K562 (cell line): ENCODE measurements at regions not wholly inside any gene's neighbourhood (a gene's known extent, or its start where the extent isn't known, plus 50 kb on each side); places are given as distances from the start of the nearest gene placed in this dataset.

Source experiments
- ATAC-seq: fragments of 200-7000 bp; cut with Tn5 transposase; 3 replicates; pipeline ENCODE4 v1.9.1; 2020; ENCODE audit warnings: moderate library complexity
- BruUV-seq: library from RNA; stranded (reverse); fragments of 400-500 nt; replicated peaks from 2 replicates; lab custom pipeline; 2021; lab: Mats Ljungman, UMichigan
- CTCF ChIA-PET: fragments of 300-600 bp; formaldehyde crosslinking; extraction: SDS; loops from one replicate; lab custom pipeline; 2021; ENCODE audit warnings: low intra/inter-chr PET ratio; lab: Yijun Ruan, JAX
- POLR2A ChIA-PET: fragments of 300-600, 350-650 bp; sonication (Branson Sonifier 250); formaldehyde crosslinking; extraction: SDS; loops from one replicate; lab custom pipeline; 2021; ENCODE audit warnings: antibody characterized with exemption, inconsistent platforms; lab: Yijun Ruan, JAX
- DNase-seq, 4 experiments: peaks; one replicate each; pipeline versions ENCODE4 v3.0.0 to v3.0.0-alpha.2; 2011 to 2018; ENCODE audit warnings: low spot score in 3 of 4, mixed read lengths in 3 of 4; ENCODE audit errors: extremely low read depth in 1 of 4
- FAIRE-seq: peaks from 2 replicates; lab custom pipeline; 2011; peaks lifted over from hg19 to GRCh38; lab: Jason Lieb, UNC
- H2AFZ ChIP-seq: 2 replicates; pipeline ENCODE4 v1.6.0; 2011; ENCODE audit warnings: low read depth, low read length, control low read depth, inconsistent platforms
- H3K27ac ChIP-seq: fragments of 200-600 bp; 3 replicates; pipeline ENCODE4 v1.8.0; 2011; ENCODE audit warnings: low read depth, mild to moderate bottlenecking, control low read depth, inconsistent platforms, low read length, moderate library complexity, mixed read lengths; ENCODE audit errors: extremely low read depth
- H3K27me3 ChIP-seq, 2 experiments: fragments of 300-600 bp in 1 of 2; 2 replicates in 1 of 2; 3 replicates in 1 of 2; pipeline versions ENCODE4 v1.6.0 to v1.8.0; 2011; ENCODE audit warnings: inconsistent platforms in 2 of 2, low read length in 2 of 2, mild to moderate bottlenecking in 1 of 2, mixed read lengths in 1 of 2, moderate library complexity in 1 of 2; ENCODE audit not compliant: control insufficient read depth in 2 of 2, insufficient read depth in 2 of 2
- H3K36me3 ChIP-seq: fragments of 300-600 bp; 3 replicates; pipeline ENCODE4 v1.8.0; 2011; ENCODE audit warnings: mild to moderate bottlenecking, low read length, inconsistent platforms; ENCODE audit not compliant: control insufficient read depth, insufficient read depth
- H3K4me1 ChIP-seq, 2 experiments: fragments of 200-600 bp in 1 of 2; replicated peaks in 1 of 2; 2 replicates in 1 of 2; 3 replicates in 1 of 2; pipeline versions ENCODE4 v1.5.1 to v1.8.0; 2011; ENCODE audit warnings: inconsistent platforms in 2 of 2, low read length in 2 of 2, mild to moderate bottlenecking in 1 of 2, mixed read lengths in 1 of 2, moderate library complexity in 1 of 2; ENCODE audit not compliant: control insufficient read depth in 2 of 2, insufficient read depth in 2 of 2
- H3K4me2 ChIP-seq: 2 replicates; pipeline ENCODE4 v1.6.1; 2011; ENCODE audit warnings: low read length, control low read depth, inconsistent platforms, mixed read lengths; ENCODE audit not compliant: insufficient read depth
- H3K4me3 ChIP-seq: fragments of 200-600 bp; sonication (generic), shearing (Covaris generic); 2 replicates; pipeline ENCODE4 v1.5.1; 2016; ENCODE audit warnings: control low read depth, inconsistent platforms
- H3K79me2 ChIP-seq: fragments of 200-600 bp; 3 replicates; pipeline ENCODE4 v1.8.0; 2011; ENCODE audit warnings: low read length, inconsistent platforms; ENCODE audit not compliant: control insufficient read depth, insufficient read depth
- H3K9ac ChIP-seq, 2 experiments: 2 replicates each; pipeline versions ENCODE4 v1.6.0 to v1.6.1; 2011; ENCODE audit warnings: low read depth in 2 of 2, low read length in 2 of 2, control low read depth in 1 of 2, inconsistent platforms in 1 of 2, mild to moderate bottlenecking in 1 of 2, mixed read lengths in 1 of 2; ENCODE audit not compliant: insufficient read depth in 1 of 2
- H3K9me1 ChIP-seq: one replicate; pipeline ENCODE4 v1.6.0; 2011; ENCODE audit warnings: inconsistent platforms, mild to moderate bottlenecking, low read length, moderate library complexity; ENCODE audit not compliant: control insufficient read depth, insufficient read depth
- H3K9me3 ChIP-seq: replicated peaks from 2 replicates; pipeline ENCODE4 v1.5.1; 2011; ENCODE audit warnings: low read depth, low read length, inconsistent platforms; ENCODE audit not compliant: control insufficient read depth, insufficient read depth
- H4K20me1 ChIP-seq: replicated peaks from 2 replicates; pipeline ENCODE4 v1.6.1; 2011; ENCODE audit warnings: low read length, inconsistent platforms, mixed read lengths; ENCODE audit not compliant: control insufficient read depth, insufficient read depth
- SETDB1 ChIP-seq: IDR thresholded peaks from one replicate; pipeline ENCODE4 v1.6.1; 2012; ENCODE audit warnings: low read length, control low read depth, inconsistent platforms
- WGBS: fragments of 100-300 bp; shearing (Covaris generic); methylation state at CpG from one replicate; pipeline ENCODE4 v1.1.6; 2016; ENCODE audit warnings: low coverage, mixed read lengths; ENCODE audit not compliant: insufficient coverage; ENCODE audit errors: missing lambda C conversion rate; 5-methylcytosine and 5-hydroxymethylcytosine counted together
- in situ Hi-C: fragments of 300-500 bp; cut with MboI; formaldehyde crosslinking; loops from 4 replicates; pipeline ENCODE4 v1.15.0; 2018; ENCODE audit warnings: inconsistent platforms, mixed read lengths
- intact Hi-C: fragments of 100-400 bp; cut with micrococcal nuclease; formaldehyde crosslinking; loops from 2 replicates; pipeline ENCODE4 v1.14.2; 2022
- TF ChIP-seq, protein P1 (sequence below), 3 experiments: IDR thresholded peaks in 2 of 3; conservative IDR thresholded peaks in 1 of 3; 2 replicates each; pipeline ENCODE4 v1.5.1; 2011 to 2012; ENCODE audit warnings: low read length in 3 of 3, mild to moderate bottlenecking in 3 of 3, control low read depth in 2 of 3, improper control_type of control experiment in 1 of 3, inconsistent platforms in 1 of 3, low read depth in 1 of 3, mixed read lengths in 1 of 3, moderate library complexity in 1 of 3; ENCODE audit not compliant: insufficient read depth in 2 of 3

DNA sequence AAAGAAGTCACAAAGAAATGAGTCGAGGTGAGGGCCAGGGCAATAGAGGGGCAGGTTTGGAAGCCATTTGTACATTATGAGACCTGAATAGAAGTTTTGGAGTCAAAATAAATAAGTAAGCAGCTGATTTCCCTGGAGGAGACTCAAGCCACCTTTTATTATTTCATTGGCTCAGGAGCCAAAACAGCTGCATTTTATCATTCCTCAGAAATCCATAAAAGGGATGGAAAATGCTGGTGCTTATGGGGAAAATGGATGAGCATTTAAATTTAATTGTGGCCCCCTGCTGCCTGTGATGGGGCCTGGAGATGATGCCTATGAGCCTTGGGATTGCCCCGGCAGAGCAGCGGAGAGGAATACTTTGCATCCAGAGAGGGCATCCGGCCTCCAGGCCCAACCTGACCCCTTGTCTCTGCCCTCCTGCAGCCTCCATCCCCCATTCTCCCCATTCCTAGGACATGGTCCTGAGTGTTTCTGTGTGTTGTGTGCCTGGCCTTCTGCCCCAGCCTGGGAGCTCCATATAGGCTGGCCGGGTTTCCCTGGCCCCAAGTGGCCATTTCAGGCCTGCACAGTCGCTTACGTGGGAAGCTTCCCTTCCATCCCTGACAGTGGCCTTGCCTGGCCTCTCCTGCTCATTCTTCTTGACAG is 296.8 kb upstream of the ZMIZ1 start:
- H2AFZ ChIP-seq = no peak overlapping the region
- FAIRE-seq (no peak), DNase-seq (no peak), ATAC-seq (no peak; the same call in 2 of the 3 replicates)
- no peak overlapping the region for H3K4me3 ChIP-seq
- no peak overlapping the region for H3K9ac ChIP-seq
- no peak overlapping the region for H3K4me2 ChIP-seq
- H3K9me1 ChIP-seq = no peaks in the 10 kb centered on the region
- no peaks in the 10 kb centered on the region; the same call in 1 of the 2 replicates for H4K20me1 ChIP-seq
- no peaks in the 10 kb centered on the region for H3K36me3 ChIP-seq
- H3K27me3 ChIP-seq = peaks cover 22 to 67% of the 10 kb centered on the region in 2 experiments
- CTCF ChIA-PET = no interaction called here
- no peaks in the 10 kb centered on the region for H3K9me3 ChIP-seq
- H3K27ac ChIP-seq = no peak overlapping the region
- in situ Hi-C loops = no loop called here
- H3K4me1 ChIP-seq = no peaks in the 10 kb centered on the region
- intact Hi-C loops = no loop called here
- no peaks in the 10 kb centered on the region for H3K79me2 ChIP-seq
- no peak for TF ChIP-seq SETDB1
- TF ChIP-seq, protein P1, sequence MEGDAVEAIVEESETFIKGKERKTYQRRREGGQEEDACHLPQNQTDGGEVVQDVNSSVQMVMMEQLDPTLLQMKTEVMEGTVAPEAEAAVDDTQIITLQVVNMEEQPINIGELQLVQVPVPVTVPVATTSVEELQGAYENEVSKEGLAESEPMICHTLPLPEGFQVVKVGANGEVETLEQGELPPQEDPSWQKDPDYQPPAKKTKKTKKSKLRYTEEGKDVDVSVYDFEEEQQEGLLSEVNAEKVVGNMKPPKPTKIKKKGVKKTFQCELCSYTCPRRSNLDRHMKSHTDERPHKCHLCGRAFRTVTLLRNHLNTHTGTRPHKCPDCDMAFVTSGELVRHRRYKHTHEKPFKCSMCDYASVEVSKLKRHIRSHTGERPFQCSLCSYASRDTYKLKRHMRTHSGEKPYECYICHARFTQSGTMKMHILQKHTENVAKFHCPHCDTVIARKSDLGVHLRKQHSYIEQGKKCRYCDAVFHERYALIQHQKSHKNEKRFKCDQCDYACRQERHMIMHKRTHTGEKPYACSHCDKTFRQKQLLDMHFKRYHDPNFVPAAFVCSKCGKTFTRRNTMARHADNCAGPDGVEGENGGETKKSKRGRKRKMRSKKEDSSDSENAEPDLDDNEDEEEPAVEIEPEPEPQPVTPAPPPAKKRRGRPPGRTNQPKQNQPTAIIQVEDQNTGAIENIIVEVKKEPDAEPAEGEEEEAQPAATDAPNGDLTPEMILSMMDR (IDR thresholded peaks at IDR 0.05 in 2 of 3, conservative IDR thresholded peaks at IDR 0.05 in 1 of 3; ENCODE audit: insufficient read depth in 2 of 3, low read depth in 1 of 3, low read length in 3 of 3) = 0 out of 6 replicates have a peak, but pooled peaks of 1 of the 3 experiments have one; percentile 5
- TF ChIP-seq, all 486 proteins: peak for 1
- POLR2A ChIA-PET = interaction anchor here (0.5 to 0.6 kb wide), 2 partner anchors 89 to 458 kb away, joined by 3 to 4 read pairs; no protein-coding TSS in a partner anchor
- BruUV-seq = no TSS peak
- 3% methylated on average over 7 of the region's 7 CpGs for WGBS
